Esophagus muscularis mucosa (tissue), 4 donors: ENCODE measurements at regions not wholly inside any gene's neighbourhood (a gene's known extent, or its start where the extent isn't known, plus 50 kb on each side); places are given as distances from the start of the nearest gene placed in this dataset.

Source experiments
- EP300 ChIP-seq: sonication (generic); formaldehyde crosslinking; IDR thresholded peaks from one replicate; pipeline ENCODE4 v1.6.1; 2017; ENCODE audit warnings: antibody characterized with exemption
- POLR2A ChIP-seq: fragments of 450-650 bp; IDR thresholded peaks from one replicate; pipeline ENCODE4 v1.6.1; 2017; ENCODE audit warnings: antibody characterized with exemption, moderate library complexity, mild to moderate bottlenecking, low read depth
- TF ChIP-seq, protein P1 (sequence below), 3 experiments: fragments of 200-600 bp in 2 of 3; fragments of 450-650 bp in 1 of 3; sonication (generic) in 2 of 3; IDR thresholded peaks; one replicate each; pipeline ENCODE4 v1.5.1; 2017 to 2019; ENCODE audit warnings: antibody characterized with exemption in 3 of 3, mild to moderate bottlenecking in 2 of 3, moderate library complexity in 1 of 3

- TF ChIP-seq, protein P1, sequence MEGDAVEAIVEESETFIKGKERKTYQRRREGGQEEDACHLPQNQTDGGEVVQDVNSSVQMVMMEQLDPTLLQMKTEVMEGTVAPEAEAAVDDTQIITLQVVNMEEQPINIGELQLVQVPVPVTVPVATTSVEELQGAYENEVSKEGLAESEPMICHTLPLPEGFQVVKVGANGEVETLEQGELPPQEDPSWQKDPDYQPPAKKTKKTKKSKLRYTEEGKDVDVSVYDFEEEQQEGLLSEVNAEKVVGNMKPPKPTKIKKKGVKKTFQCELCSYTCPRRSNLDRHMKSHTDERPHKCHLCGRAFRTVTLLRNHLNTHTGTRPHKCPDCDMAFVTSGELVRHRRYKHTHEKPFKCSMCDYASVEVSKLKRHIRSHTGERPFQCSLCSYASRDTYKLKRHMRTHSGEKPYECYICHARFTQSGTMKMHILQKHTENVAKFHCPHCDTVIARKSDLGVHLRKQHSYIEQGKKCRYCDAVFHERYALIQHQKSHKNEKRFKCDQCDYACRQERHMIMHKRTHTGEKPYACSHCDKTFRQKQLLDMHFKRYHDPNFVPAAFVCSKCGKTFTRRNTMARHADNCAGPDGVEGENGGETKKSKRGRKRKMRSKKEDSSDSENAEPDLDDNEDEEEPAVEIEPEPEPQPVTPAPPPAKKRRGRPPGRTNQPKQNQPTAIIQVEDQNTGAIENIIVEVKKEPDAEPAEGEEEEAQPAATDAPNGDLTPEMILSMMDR (IDR thresholded peaks at IDR 0.05) = no peak
- no peak for TF ChIP-seq POLR2A
- no peak for TF ChIP-seq EP300
Measured at GRCh38 chr11:116529271-116529670, 243.5 kb downstream of the BUD13 start.
